Parathyroid adenoma (tissue), 2 donors: ENCODE measurements at regions not wholly inside any gene's neighbourhood (a gene's known extent, or its start where the extent isn't known, plus 50 kb on each side); places are given as distances from the start of the nearest gene placed in this dataset.

Source experiments
- H2AFZ ChIP-seq: fragments of 300-600 bp; sonication (generic); one replicate; pipeline ENCODE4 v1.7.0; 2017; ENCODE audit warnings: antibody characterized with exemption, mild to moderate bottlenecking
- H3K27ac ChIP-seq: fragments of 300-600 bp; sonication (generic); one replicate; pipeline ENCODE4 v1.7.0; 2017
- H3K27me3 ChIP-seq: fragments of 300-600 bp; sonication (generic); one replicate; pipeline ENCODE4 v1.7.0; 2017; ENCODE audit warnings: low read length; ENCODE audit not compliant: control insufficient read depth, insufficient read depth
- H3K36me3 ChIP-seq: fragments of 300-600 bp; sonication (generic); one replicate; pipeline ENCODE4 v1.7.0; 2017; ENCODE audit warnings: low read length; ENCODE audit not compliant: control insufficient read depth, insufficient read depth
- H3K4me1 ChIP-seq: fragments of 300-600 bp; sonication (generic); one replicate; pipeline ENCODE4 v1.7.0; 2017; ENCODE audit warnings: control low read depth
- H3K4me2 ChIP-seq: fragments of 300-600 bp; sonication (generic); one replicate; pipeline ENCODE4 v1.7.0; 2017; ENCODE audit warnings: low read length
- H3K4me3 ChIP-seq: fragments of 300-600 bp; sonication (generic); one replicate; pipeline ENCODE4 v1.7.0; 2017; ENCODE audit warnings: low read depth, low read length
- H3K79me2 ChIP-seq: fragments of 300-600 bp; sonication (generic); one replicate; pipeline ENCODE4 v1.7.0; 2017; ENCODE audit warnings: control low read depth
- H3K9ac ChIP-seq: fragments of 300-600 bp; sonication (generic); one replicate; pipeline ENCODE4 v1.7.0; 2017; ENCODE audit warnings: mild to moderate bottlenecking
- H3K9me3 ChIP-seq: fragments of 300-600 bp; sonication (generic); one replicate; pipeline ENCODE4 v1.7.0; 2017; ENCODE audit warnings: low read length; ENCODE audit not compliant: control insufficient read depth
- CTCF ChIP-seq: fragments of 300-600 bp; sonication (generic); IDR thresholded peaks from one replicate; pipeline ENCODE4 v1.7.0; 2017; ENCODE audit warnings: antibody characterized with exemption, mild to moderate bottlenecking
- donor health status: primary hyperparathyroidism.

- Histone ChIP-seq H3K36me3 (no peaks in the 10 kb centered on the region), H3K4me2 (no peak overlapping the region), H3K79me2 (no peaks in the 10 kb centered on the region), H2AFZ (no peak overlapping the region), H3K9ac (no peak overlapping the region), H3K9me3 (no peaks in the 10 kb centered on the region), H3K27me3 (no peaks in the 10 kb centered on the region), H3K4me3 (no peak overlapping the region), H3K4me1 (no peaks in the 10 kb centered on the region), H3K27ac (no peak overlapping the region)
- no peak for TF ChIP-seq CTCF
These were observed 372.3 kb downstream of the AASDHPPT start for GRCh38 chr11:106449763-106450162.

- no peak overlapping the region for H2AFZ ChIP-seq
- H3K27me3 ChIP-seq = no peaks in the 10 kb centered on the region
- no peak overlapping the region for H3K27ac ChIP-seq
- TF ChIP-seq CTCF = no peak
- H3K9ac ChIP-seq = no peak overlapping the region
- no peak overlapping the region for H3K4me3 ChIP-seq
- H3K9me3 ChIP-seq = no peaks in the 10 kb centered on the region
- H3K4me2 ChIP-seq = no peak overlapping the region
- no peaks in the 10 kb centered on the region for H3K79me2 ChIP-seq
- no peaks in the 10 kb centered on the region for H3K4me1 ChIP-seq
- H3K36me3 ChIP-seq = no peaks in the 10 kb centered on the region
These were observed 373.9 kb downstream of the AASDHPPT start for GRCh38 chr11:106451228-106451922.

- Histone ChIP-seq H3K4me2 (no peak overlapping the region), H3K4me3 (no peak overlapping the region), H3K4me1 (peaks cover 9% of the 10 kb centered on the region), H3K79me2 (no peaks in the 10 kb centered on the region), H3K9me3 (no peaks in the 10 kb centered on the region), H3K27me3 (no peaks in the 10 kb centered on the region), H3K27ac (no peak overlapping the region), H3K9ac (no peak overlapping the region), H2AFZ (no peak overlapping the region), H3K36me3 (no peaks in the 10 kb centered on the region)
- TF ChIP-seq CTCF = no peak
These were observed 379.2 kb downstream of the AASDHPPT start for GRCh38 chr11:106456647-106457046.

GRCh38 chr11:106457727-106458126 lies 380.3 kb downstream of the AASDHPPT start:
- TF ChIP-seq CTCF = no peak
- H3K4me2 ChIP-seq = no peak overlapping the region
- H3K4me3 ChIP-seq = no peak overlapping the region
- no peak overlapping the region for H3K9ac ChIP-seq
- no peak overlapping the region for H3K27ac ChIP-seq
- peaks cover 9% of the 10 kb centered on the region for H3K4me1 ChIP-seq
- no peak overlapping the region for H2AFZ ChIP-seq
- H3K36me3 ChIP-seq = no peaks in the 10 kb centered on the region
- H3K9me3 ChIP-seq = no peaks in the 10 kb centered on the region
- no peaks in the 10 kb centered on the region for H3K27me3 ChIP-seq
- no peaks in the 10 kb centered on the region for H3K79me2 ChIP-seq

- no peak overlapping the region for H3K4me3 ChIP-seq
- no peak for TF ChIP-seq CTCF
- H3K4me1 ChIP-seq = peaks cover 17% of the 10 kb centered on the region
- no peaks in the 10 kb centered on the region for H3K79me2 ChIP-seq
- H3K27ac ChIP-seq = no peak overlapping the region
- H2AFZ ChIP-seq = no peak overlapping the region
- no peaks in the 10 kb centered on the region for H3K36me3 ChIP-seq
- no peak overlapping the region for H3K4me2 ChIP-seq
- H3K9ac ChIP-seq = no peak overlapping the region
- H3K27me3 ChIP-seq = no peaks in the 10 kb centered on the region
- H3K9me3 ChIP-seq = no peaks in the 10 kb centered on the region
These were observed 381.7 kb downstream of the AASDHPPT start for GRCh38 chr11:106459135-106459534.
